Esophagus (tissue), 2 donors: ENCODE measurements at regions not wholly inside any gene's neighbourhood (a gene's known extent, or its start where the extent isn't known, plus 50 kb on each side); places are given as distances from the start of the nearest gene placed in this dataset.

ENCODE experiments used
- H3K27ac ChIP-seq, 2 donors: one replicate each; pipeline ENCODE4 v1.5.1; 2013; ENCODE audit warnings: low read depth in 2 of 2, mild to moderate bottlenecking in 2 of 2, inconsistent platforms in 1 of 2, low read length in 1 of 2, moderate library complexity in 1 of 2
- H3K27me3 ChIP-seq, 2 donors: one replicate each; pipeline ENCODE4 v1.6.1; 2013; ENCODE audit warnings: low read length in 2 of 2, control low read depth in 1 of 2, mild to moderate bottlenecking in 1 of 2; ENCODE audit not compliant: insufficient read depth in 2 of 2, control insufficient read depth in 1 of 2
- H3K36me3 ChIP-seq, 2 donors: one replicate each; pipeline ENCODE4 v1.6.1; 2013; ENCODE audit warnings: low read length in 1 of 2; ENCODE audit not compliant: control insufficient read depth in 2 of 2, insufficient read depth in 2 of 2
- H3K4me1 ChIP-seq, 2 donors: one replicate each; pipeline ENCODE4 v1.6.1; 2013; ENCODE audit warnings: low read length in 1 of 2; ENCODE audit not compliant: control insufficient read depth in 2 of 2, insufficient read depth in 2 of 2
- H3K4me3 ChIP-seq, 2 donors: one replicate each; pipeline ENCODE4 v1.5.1; 2013; ENCODE audit warnings: low read length in 2 of 2, mild to moderate bottlenecking in 2 of 2, low read depth in 1 of 2, moderate library complexity in 1 of 2
- H3K9me3 ChIP-seq, 2 donors: one replicate each; pipeline ENCODE4 v1.6.1; 2013; ENCODE audit warnings: mild to moderate bottlenecking in 2 of 2, low read depth in 1 of 2, low read length in 1 of 2, moderate library complexity in 1 of 2; ENCODE audit not compliant: control insufficient read depth in 2 of 2, insufficient read depth in 1 of 2
- WGBS, 2 donors: extraction: QIAGEN DNeasy Blood & Tissue Kit; methylation state at CpG; one replicate each; pipeline ENCODE4 v1.1.7; 2013; 5-methylcytosine and 5-hydroxymethylcytosine counted together
- donor health status: healthy with polysubstance abuse.
- donor health status: Bipolar disorder and iron deficiency.

GRCh38 chr2:2520401-2520811, 189.3 kb upstream of the MYT1L start:
- Histone ChIP-seq H3K4me3 (no peak overlapping the region), H3K27me3 (no peaks in the 10 kb centered on the region), H3K27ac (no peak overlapping the region), H3K9me3 (no peaks in the 10 kb centered on the region), H3K4me1 (no peaks in the 10 kb centered on the region), H3K36me3 (no peaks in the 10 kb centered on the region)
- WGBS, 2 donors = 63 to 70% methylated on average over 10 of the region's 10 CpGs

- Histone ChIP-seq H3K27ac (no peak overlapping the region), H3K4me1 (no peaks in the 10 kb centered on the region), H3K36me3 (no peaks in the 10 kb centered on the region), H3K4me3 (no peak overlapping the region), H3K27me3 (no peaks in the 10 kb centered on the region), H3K9me3 (no peaks in the 10 kb centered on the region)
- 29 to 43% methylated on average over 1 of the region's 1 CpG for WGBS, 2 donors
Measured at GRCh38 chr2:2519381-2519780, 188.3 kb upstream of the MYT1L start.

GRCh38 chr2:2517399-2517798, 186.3 kb upstream of the MYT1L start:
- no peak overlapping the region for H3K27ac ChIP-seq
- no peaks in the 10 kb centered on the region for H3K27me3 ChIP-seq
- WGBS, 2 donors = 79 to 86% methylated on average over 2 of the region's 2 CpGs
- no peaks in the 10 kb centered on the region for H3K36me3 ChIP-seq
- H3K4me3 ChIP-seq = no peak overlapping the region
- no peaks in the 10 kb centered on the region for H3K4me1 ChIP-seq
- H3K9me3 ChIP-seq = no peaks in the 10 kb centered on the region

GRCh38 chr2:2516386-2516785, 185.3 kb upstream of the MYT1L start:
- no peaks in the 10 kb centered on the region for H3K4me1 ChIP-seq
- no peaks in the 10 kb centered on the region for H3K27me3 ChIP-seq
- H3K4me3 ChIP-seq = no peak overlapping the region
- H3K9me3 ChIP-seq = no peaks in the 10 kb centered on the region
- 85 to 88% methylated on average over 14 of the region's 14 CpGs for WGBS, 2 donors
- no peak overlapping the region for H3K27ac ChIP-seq
- H3K36me3 ChIP-seq = no peaks in the 10 kb centered on the region

DNA sequence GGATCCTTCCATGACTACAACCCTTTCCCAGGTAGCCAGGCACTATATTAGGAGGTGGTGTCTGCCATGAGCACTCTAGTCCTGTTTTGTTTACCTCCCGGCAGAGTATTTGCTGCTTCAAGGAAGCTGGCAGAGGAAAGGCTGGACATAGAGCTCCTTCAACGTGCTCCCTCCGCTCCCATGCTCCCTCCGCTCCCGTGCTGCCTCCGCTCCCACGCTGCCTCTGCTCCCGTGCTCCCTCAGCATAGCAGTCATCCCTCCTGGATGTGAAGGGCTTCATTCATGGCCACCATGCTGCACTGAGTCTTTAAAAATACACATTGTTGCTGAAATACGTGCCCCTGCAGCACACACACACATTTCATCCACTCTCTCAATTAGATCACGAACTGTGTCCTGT, 181.9 kb upstream of the MYT1L start:
- H3K27me3 ChIP-seq = no peaks in the 10 kb centered on the region
- no peaks in the 10 kb centered on the region for H3K36me3 ChIP-seq
- no peaks in the 10 kb centered on the region for H3K9me3 ChIP-seq
- H3K27ac ChIP-seq = no peak overlapping the region
- no peaks in the 10 kb centered on the region for H3K4me1 ChIP-seq
- 77 to 80% methylated on average over 10 of the region's 10 CpGs for WGBS, 2 donors
- H3K4me3 ChIP-seq = no peak overlapping the region

DNA sequence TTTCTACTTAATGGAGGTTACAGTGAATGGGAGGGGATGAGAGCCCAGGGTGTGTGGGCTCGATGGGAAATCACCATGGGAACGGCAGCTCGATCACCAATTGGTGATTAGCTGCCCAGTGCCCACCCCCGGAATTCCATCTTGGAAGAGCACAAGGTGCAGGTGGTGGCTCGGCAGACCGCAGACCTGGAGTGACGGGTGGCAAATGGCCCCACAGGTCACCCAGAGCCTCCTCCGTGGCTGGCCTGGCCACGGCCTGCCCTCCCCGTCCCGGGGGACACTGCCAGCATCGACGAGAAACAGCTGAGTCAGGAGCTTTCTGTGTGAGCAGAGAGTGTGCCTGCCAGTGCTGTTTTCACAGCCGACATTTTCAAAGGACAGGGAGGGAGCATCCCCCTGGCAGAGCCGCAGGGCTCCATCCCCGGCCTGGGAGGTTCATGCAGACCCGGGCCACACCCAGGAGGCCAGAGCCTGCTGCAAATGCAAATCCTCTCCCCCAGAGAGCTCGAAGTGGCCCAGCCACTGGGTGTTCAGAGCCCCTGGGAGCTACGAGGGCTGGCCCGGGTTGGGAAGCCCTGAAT, 176.4 kb upstream of the MYT1L start:
- H3K9me3 ChIP-seq = peaks cover 0 to 2% of the 10 kb centered on the region in 2 donors

DNA sequence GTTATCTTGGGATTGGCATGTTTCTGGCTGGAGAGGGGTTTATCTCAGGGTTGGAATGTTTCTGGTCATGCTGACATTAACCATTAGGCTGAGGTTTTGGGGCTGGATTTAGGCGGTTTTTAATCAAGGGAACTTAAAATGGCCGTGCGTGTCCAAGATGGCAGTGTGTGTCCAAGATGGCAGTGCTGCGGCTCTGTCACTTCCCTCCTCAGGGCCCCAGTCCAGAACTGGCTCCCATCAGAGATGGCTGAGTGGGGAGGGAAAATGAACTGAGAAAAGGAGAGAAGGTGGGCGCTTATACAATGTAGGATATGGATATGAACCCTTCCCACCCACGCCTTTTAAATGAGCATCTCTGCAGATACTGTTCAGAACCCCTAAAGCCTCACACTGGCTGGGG, 175.5 kb upstream of the MYT1L start:
- Histone ChIP-seq H3K27ac (no peak overlapping the region), H3K36me3 (no peaks in the 10 kb centered on the region), H3K4me1 (no peaks in the 10 kb centered on the region), H3K4me3 (no peak overlapping the region), H3K9me3 (peaks cover 0 to 3% of the 10 kb centered on the region in 2 donors), H3K27me3 (no peaks in the 10 kb centered on the region)
- WGBS, 2 donors = 93 to 94% methylated on average over 6 of the region's 6 CpGs

More for the DNA sequence above, 176.4 kb upstream of the MYT1L start:
- no peaks in the 10 kb centered on the region for H3K36me3 ChIP-seq
- WGBS, 2 donors = 75 to 77% methylated on average over 20 of the region's 20 CpGs
- H3K27me3 ChIP-seq = no peaks in the 10 kb centered on the region
- H3K27ac ChIP-seq = no peak overlapping the region
- H3K4me3 ChIP-seq = no peak overlapping the region
- H3K4me1 ChIP-seq = no peaks in the 10 kb centered on the region

- Histone ChIP-seq H3K4me1 (no peaks in the 10 kb centered on the region), H3K36me3 (no peaks in the 10 kb centered on the region), H3K4me3 (no peak overlapping the region), H3K9me3 (peaks cover 0 to 3% of the 10 kb centered on the region in 2 donors), H3K27me3 (no peaks in the 10 kb centered on the region), H3K27ac (no peak overlapping the region)
- 74 to 83% methylated on average over 4 of the region's 4 CpGs for WGBS, 2 donors
Measured at GRCh38 chr2:2505604-2506003, 174.5 kb upstream of the MYT1L start.

DNA sequence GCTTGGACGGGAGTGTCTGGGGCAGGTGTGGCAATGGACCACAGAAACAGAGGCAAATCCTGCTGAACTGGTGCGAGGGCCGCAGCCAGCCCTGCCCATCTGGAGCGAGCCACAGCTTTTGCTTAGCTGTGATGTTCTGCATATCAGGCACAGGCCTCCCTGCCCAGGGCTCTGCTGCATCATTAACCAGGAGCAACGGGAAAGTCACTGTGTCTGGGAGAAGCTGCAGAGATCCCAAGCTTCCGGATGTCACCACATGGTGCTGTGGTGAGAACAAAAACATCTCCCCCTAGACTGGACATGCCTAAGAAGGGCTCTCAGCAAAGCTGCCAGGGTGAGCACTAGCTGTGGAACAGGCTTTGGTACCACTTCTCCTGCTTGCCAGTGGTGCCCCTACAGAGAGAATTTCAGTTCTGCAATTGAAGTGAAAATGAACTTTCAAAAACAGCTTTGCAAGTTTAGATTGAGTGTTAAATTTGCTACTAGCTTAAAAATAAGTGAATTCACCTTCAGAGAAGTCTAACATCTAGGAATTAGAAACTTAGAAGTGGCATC, 172.9 kb upstream of the MYT1L start:
- Histone ChIP-seq H3K4me1 (no peaks in the 10 kb centered on the region), H3K36me3 (no peaks in the 10 kb centered on the region), H3K9me3 (peaks cover 0 to 3% of the 10 kb centered on the region in 2 donors), H3K27ac (no peak overlapping the region), H3K27me3 (no peaks in the 10 kb centered on the region), H3K4me3 (no peak overlapping the region)
- 70 to 76% methylated on average over 6 of the region's 6 CpGs for WGBS, 2 donors

DNA sequence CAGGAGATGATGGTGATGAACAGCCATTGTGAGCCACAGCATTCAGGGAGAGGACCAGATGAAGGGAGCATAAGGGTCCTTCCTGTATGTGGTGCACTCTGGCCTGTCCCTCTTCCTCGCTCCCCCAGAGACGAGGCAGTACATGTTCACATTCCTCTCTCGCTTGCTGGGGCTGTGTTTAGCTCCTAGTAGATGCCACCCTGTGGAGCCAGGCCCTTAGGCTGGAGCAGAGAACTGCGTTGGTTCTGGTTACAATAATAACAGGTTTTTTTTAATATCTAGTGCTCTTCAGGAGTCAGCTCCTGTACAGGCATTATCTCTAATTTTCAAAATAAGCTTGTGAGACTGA, 171.1 kb upstream of the MYT1L start:
- 68 to 69% methylated on average over 4 of the region's 4 CpGs for WGBS, 2 donors
- Histone ChIP-seq H3K27ac (no peak overlapping the region), H3K4me1 (no peaks in the 10 kb centered on the region), H3K36me3 (no peaks in the 10 kb centered on the region), H3K27me3 (no peaks in the 10 kb centered on the region), H3K4me3 (no peak overlapping the region), H3K9me3 (peaks cover 0 to 3% of the 10 kb centered on the region in 2 donors)
